Stomach (tissue), 8 donors: ENCODE measurements at regions not wholly inside any gene's neighbourhood (a gene's known extent, or its start where the extent isn't known, plus 50 kb on each side); places are given as distances from the start of the nearest gene placed in this dataset.

Source experiments
- DNase-seq, 2 donors: peaks; one replicate each; pipeline versions ENCODE4 v3.0.0 to v3.0.0-alpha.2; 2013 to 2019
- H3K27ac ChIP-seq, 5 donors: fragments of 200-600 bp in 4 of 5; sonication (generic) in 4 of 5; one replicate each; pipeline ENCODE4 v1.5.1; 2013 to 2019; ENCODE audit warnings: mild to moderate bottlenecking in 1 of 5, moderate library complexity in 1 of 5
- H3K27me3 ChIP-seq, 3 donors: fragments of 200-600 bp; sonication (generic); one replicate each; pipeline ENCODE4 v1.5.1; 2017 to 2019; ENCODE audit warnings: mixed run types in 1 of 3
- H3K36me3 ChIP-seq, 4 donors: fragments of 200-600 bp; sonication (generic); 1 replicate in 3 of 4; 2 replicates in 1 of 4; pipeline ENCODE4 v1.5.1; 2016 to 2019
- H3K4me1 ChIP-seq, 4 donors: fragments of 200-600 bp; sonication (generic); one replicate each; pipeline ENCODE4 v1.5.1; 2016 to 2019
- H3K4me3 ChIP-seq, 4 donors: fragments of 200-600 bp; sonication (generic) in 3 of 4; one replicate each; pipeline ENCODE4 v1.5.1; 2016 to 2019; ENCODE audit warnings: mild to moderate bottlenecking in 1 of 4
- H3K9me3 ChIP-seq, 4 donors: fragments of 200-600 bp; sonication (generic); one replicate each; pipeline ENCODE4 v1.5.1; 2016 to 2019
- CTCF ChIP-seq, 7 experiments: fragments of 450-650 bp in 4 of 7; fragments of 200-600 bp in 3 of 7; sonication (generic) in 3 of 7; IDR thresholded peaks; one replicate each; pipeline ENCODE4 v1.5.1; 2016 to 2019; ENCODE audit warnings: antibody characterized with exemption in 7 of 7, control low read depth in 2 of 7, mild to moderate bottlenecking in 1 of 7
- EP300 ChIP-seq: sonication (generic); formaldehyde crosslinking; IDR thresholded peaks from one replicate; pipeline ENCODE4 v1.6.1; 2017; ENCODE audit warnings: antibody characterized with exemption
- POLR2A ChIP-seq, 4 donors: fragments of 450-650 bp; IDR thresholded peaks; one replicate each; pipeline ENCODE4 v1.6.1; 2016; ENCODE audit warnings: antibody characterized with exemption in 4 of 4, control low read depth in 2 of 4, mild to moderate bottlenecking in 1 of 4, moderate library complexity in 1 of 4
- POLR2AphosphoS5 ChIP-seq, 3 donors: sonication (generic); formaldehyde crosslinking; IDR thresholded peaks; one replicate each; pipeline ENCODE4 v1.6.1; 2016; ENCODE audit warnings: antibody characterized with exemption in 3 of 3
- WGBS, 5 donors: extraction: QIAGEN DNeasy Blood & Tissue Kit in 3 of 5; methylation state at CpG; one replicate each; pipeline versions ENCODE4 v1.1.5 to v1.1.7; 2013 to 2018; 5-methylcytosine and 5-hydroxymethylcytosine counted together
- intact Hi-C: fragments of 100-400 bp; cut with DNase I; formaldehyde crosslinking; loops from one replicate; pipeline ENCODE4 v1.15.1; 2023; ENCODE audit warnings: low total_unique reads
- donor health status: healthy with polysubstance abuse.
- donor health status: Bipolar disorder and iron deficiency.
- donor health status: healthy.

- TF ChIP-seq CTCF (IDR thresholded peaks at IDR 0.05) (no peak), POLR2AphosphoS5 (IDR thresholded peaks at IDR 0.05) (no peak), EP300 (no peak), POLR2A (IDR thresholded peaks at IDR 0.05) (no peak)
- no peak overlapping the region for H3K27ac ChIP-seq
- H3K36me3 ChIP-seq, result no peaks in the 10 kb centered on the region
- WGBS, 5 donors, result 90 to 97% (median 95%) methylated on average over 2 of the region's 2 CpGs
- peaks cover 0 to 28% (median 0%) of the 10 kb centered on the region in 4 donors for H3K4me1 ChIP-seq
- no peaks in the 10 kb centered on the region for H3K9me3 ChIP-seq
- no peaks in the 10 kb centered on the region for H3K27me3 ChIP-seq
- intact Hi-C loops, result no loop called here
- H3K4me3 ChIP-seq, result no peak overlapping the region
- DNase-seq, result no peak
These were observed 153.0 kb downstream of the UXS1 start for GRCh38 chr2:106041150-106041549.

- peaks cover 0 to 28% (median 0%) of the 10 kb centered on the region in 4 donors for H3K4me1 ChIP-seq
- intact Hi-C loops, result no loop called here
- no peak for DNase-seq
- no peaks in the 10 kb centered on the region for H3K9me3 ChIP-seq
- TF ChIP-seq POLR2AphosphoS5 (IDR thresholded peaks at IDR 0.05), result no peak
- no peak for TF ChIP-seq CTCF (IDR thresholded peaks at IDR 0.05)
- no peak for TF ChIP-seq EP300
- TF ChIP-seq POLR2A (IDR thresholded peaks at IDR 0.05), result no peak
- no peaks in the 10 kb centered on the region for H3K27me3 ChIP-seq
- WGBS, 5 donors, result 82 to 95% (median 89%) methylated on average over 4 of the region's 4 CpGs
- H3K36me3 ChIP-seq, result no peaks in the 10 kb centered on the region
- H3K4me3 ChIP-seq, result no peak overlapping the region
- peak overlapping the region in 1 of 5 donors; percentile 56 for H3K27ac ChIP-seq
These were observed 154.3 kb downstream of the UXS1 start for GRCh38 chr2:106039634-106040315.

GRCh38 chr2:106038601-106039375 is 155.3 kb downstream of the UXS1 start:
- H3K4me1 ChIP-seq, result peaks cover 0 to 24% (median 0%) of the 10 kb centered on the region in 4 donors
- peak overlapping the region in 1 of 5 donors; percentile 56 for H3K27ac ChIP-seq
- no peaks in the 10 kb centered on the region for H3K27me3 ChIP-seq
- peak in 1 of 2 donors; percentile 43 for DNase-seq
- H3K36me3 ChIP-seq, result no peaks in the 10 kb centered on the region
- intact Hi-C loops, result no loop called here
- H3K9me3 ChIP-seq, result no peaks in the 10 kb centered on the region
- 46 to 62% (median 53%) methylated on average over 9 to 12 of the region's 12 CpGs for WGBS, 5 donors
- H3K4me3 ChIP-seq, result no peak overlapping the region
- no peak for TF ChIP-seq POLR2A (IDR thresholded peaks at IDR 0.05)
- TF ChIP-seq CTCF (IDR thresholded peaks at IDR 0.05), result no peak
- TF ChIP-seq POLR2AphosphoS5 (IDR thresholded peaks at IDR 0.05), result peak; percentile 30 to 71 (median 51)

- H3K4me1 ChIP-seq, result peaks cover 0 to 16% (median 0%) of the 10 kb centered on the region in 4 donors
- H3K27ac ChIP-seq, result peak overlapping the region in 2 of 5 donors; percentile 14 to 56
- intact Hi-C loops, result no loop called here
- H3K36me3 ChIP-seq, result no peaks in the 10 kb centered on the region
- WGBS, 5 donors, result 79 to 91% (median 89%) methylated on average over 6 of the region's 6 CpGs
- H3K27me3 ChIP-seq, result no peaks in the 10 kb centered on the region
- no peaks in the 10 kb centered on the region for H3K9me3 ChIP-seq
- no peak for DNase-seq
- no peak overlapping the region for H3K4me3 ChIP-seq
- no peak for TF ChIP-seq POLR2A (IDR thresholded peaks at IDR 0.05)
These were observed 156.2 kb downstream of the UXS1 start for GRCh38 chr2:106037932-106038331.
